Transverse colon (tissue), 4 donors: ENCODE measurements at regions not wholly inside any gene's neighbourhood (a gene's known extent, or its start where the extent isn't known, plus 50 kb on each side); places are given as distances from the start of the nearest gene placed in this dataset.

Source experiments
- CTCF ChIP-seq, 5 experiments: fragments of 200-600 bp in 3 of 5; fragments of 450-650 bp in 2 of 5; sonication (generic) in 3 of 5; IDR thresholded peaks; 1 replicate in 2 of 5; 2 replicates in 3 of 5; pipeline ENCODE4 v1.5.1; 2016 to 2017; ENCODE audit warnings: antibody characterized with exemption in 5 of 5, inconsistent platforms in 3 of 5, mild to moderate bottlenecking in 2 of 5, moderate library complexity in 1 of 5
- EP300 ChIP-seq: sonication (generic); formaldehyde crosslinking; IDR thresholded peaks from one replicate; pipeline ENCODE4 v1.6.1; 2017; ENCODE audit warnings: antibody characterized with exemption, low read depth
- POLR2A ChIP-seq: fragments of 450-650 bp; IDR thresholded peaks from one replicate; pipeline ENCODE4 v1.6.1; 2016; ENCODE audit warnings: antibody characterized with exemption, mild to moderate bottlenecking, moderate library complexity
- POLR2AphosphoS5 ChIP-seq, 3 donors: sonication (generic); formaldehyde crosslinking; IDR thresholded peaks; one replicate each; pipeline ENCODE4 v1.6.1; 2016; ENCODE audit warnings: antibody characterized with exemption in 3 of 3

- TF ChIP-seq CTCF (IDR thresholded peaks at IDR 0.05) (no peak), POLR2A (no peak), EP300 (no peak), POLR2AphosphoS5 (IDR thresholded peaks at IDR 0.05) (no peak)
Observed at GRCh38 chr9:28260330-28260729, 687.0 kb upstream of the C9orf72 start.
